WERI-Rb-1 (cell line): ENCODE measurements at regions not wholly inside any gene's neighbourhood (a gene's known extent, or its start where the extent isn't known, plus 50 kb on each side); places are given as distances from the start of the nearest gene placed in this dataset.

Experiments
- DNase-seq: peaks from one replicate; pipeline ENCODE4 v3.0.0-alpha.2; 2020
- H3K27ac ChIP-seq: fragments of 250-450 bp; sonication (Bioruptor Pico); 2 replicates; pipeline ENCODE4 v1.5.1; 2020; ENCODE audit warnings: mild to moderate bottlenecking, moderate library complexity
- H3K27me3 ChIP-seq: fragments of 250-450 bp; sonication (Bioruptor Pico); 2 replicates; pipeline ENCODE4 v1.5.1; 2021; ENCODE audit warnings: mild to moderate bottlenecking, low read depth, moderate library complexity; ENCODE audit not compliant: insufficient read depth, severe bottlenecking
- H3K36me3 ChIP-seq: fragments of 250-450 bp; sonication (Bioruptor Pico); 2 replicates; pipeline ENCODE4 v1.5.1; 2020; ENCODE audit warnings: mild to moderate bottlenecking, moderate library complexity
- H3K4me3 ChIP-seq: 2 replicates; pipeline ENCODE4 v1.5.1; 2011; ENCODE audit warnings: low read depth, mild to moderate bottlenecking, control low read depth, low read length
- H3K9me3 ChIP-seq: fragments of 250-450 bp; sonication (Bioruptor Pico); 2 replicates; pipeline ENCODE4 v1.5.1; 2021; ENCODE audit warnings: mild to moderate bottlenecking, moderate library complexity; ENCODE audit not compliant: severe bottlenecking
- CTCF ChIP-seq: IDR thresholded peaks from 2 replicates; pipeline ENCODE4 v1.5.1; 2011; ENCODE audit warnings: low read depth, mild to moderate bottlenecking, control low read depth, inconsistent platforms, low read length

DNA sequence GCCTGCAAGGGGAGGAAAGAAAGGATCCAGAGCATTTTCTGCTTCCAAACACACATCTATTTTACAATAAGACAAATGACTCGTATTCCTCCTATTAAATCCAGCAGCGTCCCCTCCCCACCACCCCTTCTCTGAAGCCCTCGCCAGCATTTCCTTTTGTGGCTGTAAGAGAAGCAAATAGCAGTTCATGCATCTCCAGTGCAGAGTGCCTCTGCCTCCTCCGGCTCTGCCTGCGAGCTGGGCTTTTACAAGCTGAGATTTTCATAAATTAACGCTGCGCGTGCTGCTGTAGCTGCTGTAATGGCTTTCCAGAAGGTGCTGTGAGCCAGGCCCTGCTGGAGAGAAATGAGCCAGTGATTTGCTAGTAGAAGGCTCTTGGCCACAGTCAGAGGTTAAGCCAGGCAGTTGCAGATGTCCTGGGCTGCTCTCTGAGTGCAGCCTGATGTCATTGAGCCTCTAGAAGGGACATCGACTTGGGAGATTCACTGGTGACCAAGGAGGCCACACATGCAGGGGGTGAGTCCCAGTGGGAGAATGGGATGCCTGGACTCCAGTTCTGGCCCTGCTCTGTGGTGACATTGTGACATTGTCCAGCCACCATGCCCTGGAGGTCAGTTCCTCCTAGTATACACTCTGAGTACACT is 134.5 kb upstream of the NAV2 start:
- DNase-seq = no peak
- no peaks in the 10 kb centered on the region for H3K9me3 ChIP-seq
- H3K4me3 ChIP-seq = no peak overlapping the region
- H3K27me3 ChIP-seq = peaks cover 28% of the 10 kb centered on the region
- TF ChIP-seq CTCF = no peak
- no peaks in the 10 kb centered on the region for H3K36me3 ChIP-seq
- no peak overlapping the region for H3K27ac ChIP-seq

GRCh38 chr11:19577391-19577975 is 135.2 kb upstream of the NAV2 start:
- no peak for TF ChIP-seq CTCF
- no peak overlapping the region for H3K27ac ChIP-seq
- no peak for DNase-seq

DNA sequence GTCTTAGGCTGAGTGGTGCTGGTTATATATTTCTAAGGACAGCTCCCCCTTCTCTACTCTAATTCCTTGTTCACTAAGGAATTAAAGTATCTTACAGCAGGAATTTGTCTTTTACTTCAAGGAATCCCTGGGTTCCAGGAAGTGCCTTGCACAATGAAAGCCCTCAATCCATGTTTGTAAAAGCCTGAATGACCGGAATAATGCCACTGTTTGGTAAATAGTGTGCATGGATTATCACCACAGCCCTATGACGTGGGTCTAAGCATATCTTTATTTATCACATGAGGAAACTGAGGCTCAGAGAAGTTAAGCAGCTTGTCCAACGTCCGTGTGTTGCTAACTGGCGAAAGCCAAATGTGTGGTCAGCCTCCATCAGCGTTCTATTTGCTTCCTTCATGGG is 135.7 kb upstream of the NAV2 start:
- no peaks in the 10 kb centered on the region for H3K9me3 ChIP-seq
- peaks cover 37% of the 10 kb centered on the region for H3K27me3 ChIP-seq
- no peak overlapping the region for H3K4me3 ChIP-seq
- no peak for DNase-seq
- no peaks in the 10 kb centered on the region for H3K36me3 ChIP-seq
- no peak for TF ChIP-seq CTCF
- H3K27ac ChIP-seq = no peak overlapping the region

More at GRCh38 chr11:19577391-19577975, 135.2 kb upstream of the NAV2 start:
- no peak overlapping the region for H3K4me3 ChIP-seq
- no peaks in the 10 kb centered on the region for H3K36me3 ChIP-seq
- H3K27me3 ChIP-seq = peaks cover 35% of the 10 kb centered on the region
- H3K9me3 ChIP-seq = no peaks in the 10 kb centered on the region

GRCh38 chr11:19576054-19576453 is 136.6 kb upstream of the NAV2 start:
- TF ChIP-seq CTCF = no peak
- Histone ChIP-seq H3K27ac (no peak overlapping the region), H3K4me3 (no peak overlapping the region), H3K36me3 (no peaks in the 10 kb centered on the region), H3K9me3 (peaks cover 2% of the 10 kb centered on the region), H3K27me3 (peaks cover 45% of the 10 kb centered on the region)
- no peak for DNase-seq

DNA sequence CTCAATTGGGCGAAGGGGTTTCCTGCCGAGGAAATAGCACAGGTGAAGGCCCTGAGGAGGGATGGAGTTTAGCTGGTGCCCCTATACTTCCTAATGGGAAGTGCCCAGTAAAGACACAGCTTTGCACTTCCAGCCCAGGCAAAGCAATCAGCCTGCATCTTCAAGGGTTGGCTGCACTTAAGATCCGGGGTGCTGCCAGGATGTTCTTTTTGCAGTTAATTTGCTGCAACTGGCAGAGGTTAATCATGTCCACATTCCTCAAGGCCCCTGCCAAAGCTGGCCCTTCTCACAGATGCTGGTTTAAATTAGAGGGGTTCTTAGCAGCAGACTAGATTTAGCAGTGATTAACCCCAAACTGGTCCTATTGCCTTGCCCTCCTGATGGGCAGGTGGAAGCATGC is 137.7 kb upstream of the NAV2 start:
- Histone ChIP-seq H3K27ac (no peak overlapping the region), H3K36me3 (no peaks in the 10 kb centered on the region), H3K4me3 (no peak overlapping the region), H3K9me3 (peaks cover 3% of the 10 kb centered on the region), H3K27me3 (peaks cover 51% of the 10 kb centered on the region)
- no peak for TF ChIP-seq CTCF
- no peak for DNase-seq

- H3K27ac ChIP-seq = no peak overlapping the region
- no peak overlapping the region for H3K4me3 ChIP-seq
- peaks cover 3% of the 10 kb centered on the region for H3K9me3 ChIP-seq
- no peak for TF ChIP-seq CTCF
- no peaks in the 10 kb centered on the region for H3K36me3 ChIP-seq
- no peak for DNase-seq
- H3K27me3 ChIP-seq = peaks cover 55% of the 10 kb centered on the region
Measured at GRCh38 chr11:19573666-19574065, 139.0 kb upstream of the NAV2 start.
